T-helper 1 cell treated with Interleukin-12 subunit alpha and Interleukin-12 subunit beta and Interleukin-4 antibody, amounts not matched to agents 30 μg/mL and 1 μg/mL, for 36 hours (primary cell): ENCODE measurements at regions not wholly inside any gene's neighbourhood (a gene's known extent, or its start where the extent isn't known, plus 50 kb on each side); places are given as distances from the start of the nearest gene placed in this dataset.

Experiments used
- H3K27ac Mint-ChIP-seq: one replicate; pipeline ENCODE4 v1.8.0; 2021; ENCODE audit warnings: mild to moderate bottlenecking, mixed read lengths
- H3K27me3 Mint-ChIP-seq: one replicate; pipeline ENCODE4 v1.8.0; 2021; ENCODE audit warnings: low read depth, mixed read lengths
- H3K36me3 Mint-ChIP-seq: one replicate; pipeline ENCODE4 v1.8.0; 2021; ENCODE audit warnings: low read depth, mixed read lengths
- H3K4me1 Mint-ChIP-seq: one replicate; pipeline ENCODE4 v1.8.0; 2021; ENCODE audit warnings: low read depth, mixed read lengths
- H3K4me3 Mint-ChIP-seq: one replicate; pipeline ENCODE4 v1.8.0; 2021; ENCODE audit warnings: mild to moderate bottlenecking, moderate library complexity, mixed read lengths
- H3K9me3 Mint-ChIP-seq: one replicate; pipeline ENCODE4 v1.8.0; 2021; ENCODE audit warnings: mixed read lengths

DNA sequence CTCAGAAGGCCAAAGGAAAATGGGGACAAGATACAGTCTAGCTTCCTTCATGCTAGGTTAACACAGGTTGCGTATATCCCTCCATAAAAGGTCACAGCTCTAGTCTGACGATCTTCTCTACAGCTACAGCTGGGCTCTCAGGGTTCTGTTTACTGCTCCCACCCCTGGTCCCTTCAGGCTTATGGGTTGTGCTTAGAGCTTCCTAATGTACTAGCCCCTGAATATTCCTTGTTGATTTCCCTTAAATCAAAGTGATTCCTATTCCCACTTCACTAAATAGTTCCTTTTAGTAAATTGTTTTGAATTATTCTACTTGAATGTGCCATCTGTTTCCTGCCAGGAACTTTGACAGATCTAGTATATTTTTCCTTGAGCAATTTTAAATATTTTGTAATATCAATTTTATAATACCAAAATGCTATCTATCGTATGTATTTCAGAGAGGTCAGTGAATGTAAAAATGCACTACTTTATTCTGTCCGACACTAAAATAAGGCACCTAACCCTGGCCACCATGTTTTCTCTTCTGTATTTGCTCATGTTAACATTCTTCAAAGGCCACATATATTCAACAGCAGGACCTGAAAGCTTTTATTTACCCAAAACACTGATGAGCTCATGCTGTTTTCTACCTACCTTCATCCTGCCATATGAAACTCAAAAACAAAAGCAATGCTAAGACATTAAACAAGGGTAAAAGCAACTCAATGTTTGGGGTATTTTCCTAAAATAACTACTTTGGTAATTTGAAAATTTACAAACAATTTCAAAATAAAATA, 92.8 kb upstream of the TGFBR2 start:
- no peak overlapping the region for H3K4me3 Mint-ChIP-seq
- peaks cover 4% of the 10 kb centered on the region for H3K9me3 Mint-ChIP-seq
- H3K4me1 Mint-ChIP-seq = peaks cover 16% of the 10 kb centered on the region
- no peaks in the 10 kb centered on the region for H3K36me3 Mint-ChIP-seq
- H3K27ac Mint-ChIP-seq = no peak overlapping the region
- H3K27me3 Mint-ChIP-seq = no peaks in the 10 kb centered on the region

DNA sequence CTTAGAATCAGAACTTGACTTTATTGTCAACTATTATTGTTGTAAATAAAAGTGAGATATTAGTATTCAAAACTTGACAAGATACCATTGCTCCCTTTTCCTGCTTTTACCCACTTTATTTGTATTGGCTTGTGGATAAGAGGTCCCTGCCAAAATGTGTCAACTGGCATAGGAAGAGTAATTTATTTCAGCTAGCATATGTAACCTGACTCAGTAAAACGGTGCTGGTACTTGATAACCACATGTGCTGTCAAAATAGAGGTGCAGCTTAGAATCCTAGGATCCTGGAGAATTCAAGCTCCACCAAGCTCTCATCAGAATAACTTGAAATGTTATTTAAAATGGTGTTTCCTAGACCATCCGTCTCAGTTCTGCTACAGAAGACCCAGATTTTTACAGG, 90.2 kb upstream of the TGFBR2 start:
- H3K9me3 Mint-ChIP-seq = peaks cover 4% of the 10 kb centered on the region
- H3K27ac Mint-ChIP-seq = no peak overlapping the region
- no peaks in the 10 kb centered on the region for H3K27me3 Mint-ChIP-seq
- H3K4me1 Mint-ChIP-seq = peaks cover 21% of the 10 kb centered on the region
- H3K4me3 Mint-ChIP-seq = no peak overlapping the region
- no peaks in the 10 kb centered on the region for H3K36me3 Mint-ChIP-seq

DNA sequence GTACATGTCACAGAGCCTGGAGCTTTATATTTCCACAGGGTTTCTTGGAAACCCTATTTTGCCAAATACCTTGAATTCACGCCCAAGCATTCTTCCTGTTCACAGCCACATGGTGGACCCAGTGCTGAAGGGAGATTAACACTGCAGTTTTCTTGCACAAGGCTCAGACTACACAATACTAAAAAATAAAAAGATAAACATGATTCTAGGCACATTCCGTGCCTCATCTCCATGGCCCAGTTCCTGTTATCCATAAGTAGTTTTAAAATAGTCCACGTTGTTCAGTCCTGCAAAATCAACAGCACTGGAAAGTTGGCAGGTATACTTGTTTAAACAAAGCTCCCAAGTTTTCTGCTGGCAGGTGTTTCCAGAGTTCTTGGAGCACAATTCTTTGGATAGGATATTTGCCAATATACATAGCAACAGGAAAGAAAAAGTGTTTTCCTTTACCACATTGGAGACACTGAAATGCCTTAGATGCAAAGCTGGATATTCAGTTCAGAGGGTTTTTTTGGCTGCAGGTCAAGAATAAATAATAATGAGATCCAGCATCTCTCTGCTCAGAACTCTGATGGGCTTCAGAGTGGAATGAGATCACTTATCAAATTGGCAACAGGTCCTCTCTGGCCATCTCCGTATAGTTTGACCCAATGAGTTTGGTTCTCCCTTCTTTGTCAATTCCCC, 88.1 kb upstream of the TGFBR2 start:
- Mint-ChIP-seq H3K4me3 (no peak overlapping the region), H3K27me3 (no peaks in the 10 kb centered on the region), H3K9me3 (peaks cover 4% of the 10 kb centered on the region), H3K36me3 (no peaks in the 10 kb centered on the region), H3K4me1 (peaks cover 18% of the 10 kb centered on the region), H3K27ac (no peak overlapping the region)

DNA sequence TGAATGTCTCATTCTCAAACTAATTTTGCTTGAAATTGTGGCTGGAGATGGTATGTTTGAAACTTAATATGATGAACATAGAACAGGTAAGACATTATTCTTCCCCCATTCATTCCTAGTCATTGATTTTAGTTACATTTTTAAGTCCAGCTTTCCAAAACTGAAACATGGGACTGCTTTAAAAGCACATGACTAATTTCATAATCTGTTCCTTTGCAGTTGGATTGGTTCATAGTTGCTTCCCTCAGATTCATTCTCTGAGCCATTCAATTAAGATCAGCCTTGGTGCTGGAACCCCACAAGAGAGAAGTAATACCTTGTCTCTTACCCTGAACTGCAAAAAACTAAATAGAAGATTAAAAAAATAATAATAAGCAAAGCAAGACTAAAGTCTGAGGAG, 87.5 kb upstream of the TGFBR2 start:
- Mint-ChIP-seq H3K9me3 (peaks cover 4% of the 10 kb centered on the region), H3K27ac (no peak overlapping the region), H3K27me3 (no peaks in the 10 kb centered on the region), H3K4me3 (no peak overlapping the region), H3K4me1 (peaks cover 21% of the 10 kb centered on the region), H3K36me3 (no peaks in the 10 kb centered on the region)

DNA sequence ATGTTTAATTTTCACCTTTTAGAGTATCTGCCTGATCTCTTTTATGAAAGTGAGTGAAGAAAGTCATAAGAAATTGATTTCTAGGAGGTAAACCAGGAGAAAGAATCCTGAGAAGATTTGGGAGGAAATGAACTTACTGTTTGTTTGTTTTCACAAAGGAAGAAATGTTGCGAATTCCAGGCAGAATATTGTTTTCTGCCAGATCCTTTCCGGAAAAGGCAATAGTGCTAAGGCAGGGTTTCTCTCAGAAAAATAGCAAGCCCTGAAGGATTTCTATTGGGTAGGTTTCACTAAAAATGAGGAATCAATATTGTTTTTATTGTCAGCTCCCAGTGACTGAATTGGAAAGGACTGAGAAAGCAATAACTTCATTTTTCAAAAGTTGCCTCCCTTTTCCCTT, 85.7 kb upstream of the TGFBR2 start:
- Mint-ChIP-seq H3K27me3 (no peaks in the 10 kb centered on the region), H3K4me1 (peaks cover 30% of the 10 kb centered on the region), H3K36me3 (no peaks in the 10 kb centered on the region), H3K4me3 (no peak overlapping the region), H3K27ac (no peak overlapping the region), H3K9me3 (peaks cover 4% of the 10 kb centered on the region)

DNA sequence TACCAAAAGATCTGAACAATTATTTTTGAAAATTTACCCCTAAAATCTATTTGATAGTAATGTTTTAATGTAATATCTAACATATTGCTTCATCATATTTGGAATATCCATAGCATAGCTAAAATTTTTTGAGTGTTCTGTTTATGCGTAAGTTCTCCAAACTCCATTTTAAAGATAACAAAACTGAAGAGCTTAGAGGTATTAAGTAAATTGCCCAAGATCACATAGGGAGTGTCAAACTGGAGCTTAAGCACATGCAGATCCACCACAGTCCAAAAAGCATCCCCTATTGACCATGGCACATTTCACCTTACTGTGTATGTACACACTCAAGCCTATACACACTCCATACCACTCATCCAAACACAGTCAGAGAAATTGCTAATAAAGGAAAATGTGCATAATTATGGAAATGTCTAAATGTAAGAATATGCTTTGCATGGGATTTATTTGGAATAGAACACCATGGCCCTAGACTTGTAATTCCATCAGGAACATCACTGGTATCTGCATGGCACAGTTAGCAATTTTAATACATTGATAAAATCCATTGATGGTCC, 85.2 kb upstream of the TGFBR2 start:
- H3K36me3 Mint-ChIP-seq = no peaks in the 10 kb centered on the region
- no peak overlapping the region for H3K4me3 Mint-ChIP-seq
- no peak overlapping the region for H3K27ac Mint-ChIP-seq
- no peaks in the 10 kb centered on the region for H3K27me3 Mint-ChIP-seq
- peaks cover 30% of the 10 kb centered on the region for H3K4me1 Mint-ChIP-seq
- no peaks in the 10 kb centered on the region for H3K9me3 Mint-ChIP-seq

DNA sequence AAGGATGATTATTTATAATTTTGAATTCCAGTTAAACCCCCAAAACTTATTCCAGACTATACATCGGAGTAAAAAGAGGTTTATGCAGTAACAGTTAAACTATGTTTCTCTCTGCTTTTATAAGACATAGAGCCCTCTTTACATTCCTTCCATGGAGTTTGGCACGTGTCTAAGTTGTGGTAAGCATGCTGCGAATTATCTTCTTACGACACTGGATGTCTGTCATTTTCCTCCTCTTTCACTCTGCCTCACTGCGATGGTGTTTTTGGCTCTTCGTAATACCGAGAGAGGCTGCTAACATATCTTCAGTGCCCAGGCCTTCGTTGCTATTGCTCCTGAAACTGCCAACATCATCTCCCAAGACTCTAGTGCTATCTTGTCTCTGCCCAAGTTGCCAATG, 83.9 kb upstream of the TGFBR2 start:
- H3K27ac Mint-ChIP-seq = no peak overlapping the region
- no peaks in the 10 kb centered on the region for H3K27me3 Mint-ChIP-seq
- H3K9me3 Mint-ChIP-seq = peaks cover 3% of the 10 kb centered on the region
- peaks cover 30% of the 10 kb centered on the region for H3K4me1 Mint-ChIP-seq
- H3K36me3 Mint-ChIP-seq = peaks cover 1% of the 10 kb centered on the region
- no peak overlapping the region for H3K4me3 Mint-ChIP-seq

DNA sequence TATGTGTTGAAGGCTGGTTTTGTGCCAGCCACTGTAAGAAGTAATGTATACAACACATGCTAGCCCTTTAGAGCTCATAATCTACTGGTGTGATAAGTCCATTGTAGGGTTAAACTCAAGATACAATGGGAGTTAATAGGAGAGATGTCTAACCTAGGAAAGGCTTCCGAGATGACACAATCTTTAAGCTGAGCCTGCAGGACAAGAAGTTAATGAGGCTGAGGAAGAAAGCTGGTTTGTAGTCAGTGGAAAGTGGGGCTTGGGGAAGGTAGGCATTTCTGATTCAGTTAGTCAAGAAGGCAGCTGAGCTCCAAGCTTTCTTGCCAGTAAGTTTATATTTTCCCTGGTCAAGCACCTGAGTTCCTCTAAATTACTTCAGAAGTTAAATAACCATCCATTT, 83.0 kb upstream of the TGFBR2 start:
- H3K9me3 Mint-ChIP-seq = peaks cover 3% of the 10 kb centered on the region
- no peak overlapping the region for H3K4me3 Mint-ChIP-seq
- peaks cover 22% of the 10 kb centered on the region for H3K4me1 Mint-ChIP-seq
- H3K27ac Mint-ChIP-seq = no peak overlapping the region
- no peaks in the 10 kb centered on the region for H3K27me3 Mint-ChIP-seq
- H3K36me3 Mint-ChIP-seq = peaks cover 1% of the 10 kb centered on the region

DNA sequence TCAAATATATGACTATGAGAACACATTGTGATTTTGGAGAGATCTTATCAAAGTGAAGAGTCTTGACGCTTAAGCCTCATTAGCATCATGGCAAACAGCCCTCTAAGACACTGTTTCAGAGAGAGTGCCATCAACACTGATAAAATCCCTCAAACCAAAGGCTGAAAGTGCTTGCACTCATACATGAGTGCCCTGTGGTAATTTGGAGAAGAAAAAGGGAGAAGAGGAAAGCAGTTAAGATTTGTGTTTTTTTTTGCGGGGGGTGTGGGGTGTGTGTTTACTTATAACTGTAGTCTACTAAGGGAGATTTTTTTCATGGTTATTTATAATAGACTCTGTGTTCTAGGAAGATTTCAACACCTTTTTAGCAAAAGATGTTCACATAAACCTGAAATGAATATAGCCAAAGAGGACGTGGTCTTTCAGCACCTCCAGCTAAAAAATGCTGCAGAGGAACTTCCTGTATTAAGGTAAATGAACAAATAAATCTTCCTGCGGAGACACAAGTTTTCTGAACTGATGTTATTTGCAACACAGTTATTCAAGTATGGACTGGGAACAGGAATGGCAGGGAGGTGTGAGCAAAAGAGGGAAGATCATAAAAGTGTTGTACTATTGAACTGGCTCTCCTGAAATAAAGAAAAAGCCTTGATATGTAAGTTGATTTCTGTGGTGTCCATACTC, 81.9 kb upstream of the TGFBR2 start:
- Mint-ChIP-seq H3K9me3 (peaks cover 3% of the 10 kb centered on the region), H3K36me3 (peaks cover 1% of the 10 kb centered on the region), H3K4me1 (peaks cover 15% of the 10 kb centered on the region), H3K27me3 (no peaks in the 10 kb centered on the region), H3K4me3 (peak overlapping the region; percentile 8), H3K27ac (peak overlapping the region; percentile 37)

DNA sequence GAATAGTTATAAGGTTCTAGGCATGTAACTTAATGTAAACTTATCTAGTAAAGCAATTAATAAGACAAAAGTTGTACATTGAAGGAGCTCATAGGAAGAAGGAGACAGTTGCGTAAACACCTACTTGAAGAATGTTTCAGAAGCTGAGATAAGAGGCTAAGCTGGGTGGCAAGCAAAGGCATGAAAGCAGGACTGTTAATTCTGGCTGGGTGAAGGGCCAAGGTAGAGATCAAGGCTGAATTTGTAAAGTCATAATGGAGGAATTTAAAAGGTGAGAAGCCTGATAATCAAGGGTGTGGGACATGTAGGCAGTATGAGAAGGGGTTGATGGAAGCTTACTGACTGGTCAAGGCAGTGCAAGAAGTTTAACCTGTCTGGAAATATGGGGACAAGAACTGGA, 80.4 kb upstream of the TGFBR2 start:
- peaks cover 15% of the 10 kb centered on the region for H3K4me1 Mint-ChIP-seq
- H3K36me3 Mint-ChIP-seq = peaks cover 1% of the 10 kb centered on the region
- H3K9me3 Mint-ChIP-seq = peaks cover 3% of the 10 kb centered on the region
- H3K4me3 Mint-ChIP-seq = no peak overlapping the region
- H3K27me3 Mint-ChIP-seq = no peaks in the 10 kb centered on the region
- H3K27ac Mint-ChIP-seq = no peak overlapping the region

DNA sequence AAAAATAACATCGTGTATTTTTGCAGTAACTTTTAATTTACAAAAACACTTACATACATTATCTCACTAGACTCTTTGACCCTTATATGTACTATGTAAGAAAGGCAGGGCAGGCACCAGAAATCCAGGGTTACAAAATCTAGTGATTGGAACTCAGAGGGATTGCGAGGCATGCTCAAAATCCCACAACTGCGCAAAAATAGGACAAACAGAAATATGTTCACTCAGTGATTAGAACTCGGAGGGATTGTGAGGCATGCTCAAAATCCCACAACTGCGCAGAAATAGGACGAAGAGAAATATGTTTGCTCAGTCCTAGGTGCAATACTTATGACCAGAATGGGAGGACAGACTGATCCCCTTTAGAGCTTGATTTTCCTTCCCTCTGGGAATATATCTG, 79.2 kb upstream of the TGFBR2 start:
- Mint-ChIP-seq H3K27ac (no peak overlapping the region), H3K4me1 (peaks cover 15% of the 10 kb centered on the region), H3K4me3 (no peak overlapping the region), H3K36me3 (peaks cover 1% of the 10 kb centered on the region), H3K9me3 (peaks cover 3% of the 10 kb centered on the region), H3K27me3 (no peaks in the 10 kb centered on the region)

DNA sequence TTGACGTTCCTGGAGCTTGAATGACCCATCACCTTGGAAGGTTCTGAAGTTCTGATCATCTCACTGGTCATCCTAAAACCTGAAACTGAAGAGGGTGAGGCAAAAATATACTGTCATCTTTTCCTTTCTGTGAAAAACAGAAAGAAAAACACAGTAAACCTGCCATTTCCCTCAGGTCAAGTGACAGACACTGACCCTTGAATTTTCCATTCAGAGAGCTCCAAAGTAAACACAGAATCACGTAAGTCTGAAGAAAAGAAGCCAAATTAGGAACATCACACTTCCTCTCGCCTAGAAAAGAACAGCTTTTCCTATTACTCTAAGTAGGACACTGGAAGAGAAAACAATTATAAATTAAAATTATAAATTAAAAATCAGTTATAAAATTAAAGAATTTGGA, 78.7 kb upstream of the TGFBR2 start:
- H3K4me1 Mint-ChIP-seq = peaks cover 15% of the 10 kb centered on the region
- no peaks in the 10 kb centered on the region for H3K27me3 Mint-ChIP-seq
- H3K27ac Mint-ChIP-seq = no peak overlapping the region
- H3K4me3 Mint-ChIP-seq = no peak overlapping the region
- H3K36me3 Mint-ChIP-seq = peaks cover 1% of the 10 kb centered on the region
- peaks cover 3% of the 10 kb centered on the region for H3K9me3 Mint-ChIP-seq

DNA sequence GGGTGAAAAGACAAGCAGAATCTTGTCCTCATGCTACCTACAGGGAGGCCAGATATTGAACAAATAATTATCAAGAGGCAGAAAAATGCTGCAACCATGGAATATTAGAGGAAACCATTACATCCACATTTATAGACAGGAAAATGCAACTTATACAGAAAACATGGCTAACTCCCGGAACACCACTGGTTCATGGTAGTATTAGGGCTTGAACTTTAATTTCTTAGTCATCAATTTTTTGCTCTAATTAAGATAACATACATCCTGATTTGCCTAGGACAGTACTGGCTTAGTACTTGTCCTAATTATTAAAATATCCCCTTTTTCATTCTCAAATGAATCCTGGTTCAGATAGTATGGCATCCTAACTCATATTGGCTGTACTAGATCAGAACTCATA, 76.3 kb upstream of the TGFBR2 start:
- H3K4me1 Mint-ChIP-seq = peaks cover 2% of the 10 kb centered on the region
- no peak overlapping the region for H3K27ac Mint-ChIP-seq
- peaks cover 1% of the 10 kb centered on the region for H3K36me3 Mint-ChIP-seq
- H3K4me3 Mint-ChIP-seq = no peak overlapping the region
- peaks cover 6% of the 10 kb centered on the region for H3K9me3 Mint-ChIP-seq
- H3K27me3 Mint-ChIP-seq = no peaks in the 10 kb centered on the region

DNA sequence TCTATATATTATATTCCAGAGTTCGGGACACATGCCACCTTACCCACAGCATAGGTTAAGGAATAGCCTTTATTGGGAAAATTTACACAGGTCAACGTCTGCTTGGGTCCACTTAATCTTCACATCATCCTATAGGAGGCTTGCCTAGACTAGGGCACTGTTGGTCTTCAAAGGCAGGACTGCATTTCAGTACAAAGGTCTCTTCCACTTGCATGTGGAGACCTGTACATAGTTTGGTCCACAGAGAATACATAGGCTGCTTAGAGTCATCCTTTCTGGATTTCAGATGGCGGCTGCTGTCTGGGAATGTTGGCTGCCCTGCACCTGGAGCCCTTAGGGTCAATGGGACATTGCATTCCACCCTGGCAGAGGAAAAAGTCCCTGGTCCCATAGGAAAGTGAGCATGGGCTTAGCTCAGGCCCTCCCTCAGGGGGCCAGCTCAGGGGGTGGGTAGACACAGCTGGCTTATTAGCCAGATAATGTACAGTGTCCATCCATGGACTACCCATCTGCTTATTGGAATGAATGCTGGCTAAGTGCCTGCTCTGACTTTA, 75.3 kb upstream of the TGFBR2 start:
- H3K4me1 Mint-ChIP-seq = peaks cover under 1% of the 10 kb centered on the region
- peaks cover 7% of the 10 kb centered on the region for H3K9me3 Mint-ChIP-seq
- no peak overlapping the region for H3K27ac Mint-ChIP-seq
- H3K27me3 Mint-ChIP-seq = no peaks in the 10 kb centered on the region
- H3K36me3 Mint-ChIP-seq = peaks cover 2% of the 10 kb centered on the region
- H3K4me3 Mint-ChIP-seq = no peak overlapping the region
